ENCODE measurements at regions not wholly inside any gene's neighbourhood (a gene's known extent, or its start where the extent isn't known, plus 50 kb on each side); places are given as distances from the start of the nearest gene placed in this dataset.

DNA sequence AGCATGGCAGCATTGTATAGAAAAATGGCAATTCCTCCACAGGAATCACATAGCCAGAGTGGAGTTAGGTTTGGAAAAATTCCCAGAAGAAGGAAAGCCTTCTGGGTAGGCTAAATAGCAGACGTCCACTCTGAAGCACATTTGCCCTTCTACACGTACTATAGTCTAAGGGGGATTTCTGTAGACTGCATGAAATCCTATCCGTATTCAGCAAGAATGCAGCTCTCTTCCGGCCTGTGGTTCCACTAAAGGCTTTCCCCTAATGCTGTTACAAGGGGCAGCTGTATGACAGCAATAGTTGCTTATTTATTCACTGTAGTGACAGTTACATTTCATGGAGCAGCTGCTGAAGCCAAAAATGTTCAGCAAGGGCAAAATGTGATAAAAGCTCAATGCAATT, 263.6 kb downstream of the RWDD3 start:
- 58 to 77% methylated on average over 4 of the region's 4 CpGs for WGBS, 2 donors (ENCODE audit: low coverage in 1 of 2)
- Histone ChIP-seq H3K27ac (no peak overlapping the region), H3K36me3 (no peaks in the 10 kb centered on the region), H3K9me3 (no peaks in the 10 kb centered on the region), H3K27me3 (no peaks in the 10 kb centered on the region), H3K4me3 (no peak overlapping the region), H3K4me1 (no peaks in the 10 kb centered on the region)
- TF ChIP-seq, protein P1, sequence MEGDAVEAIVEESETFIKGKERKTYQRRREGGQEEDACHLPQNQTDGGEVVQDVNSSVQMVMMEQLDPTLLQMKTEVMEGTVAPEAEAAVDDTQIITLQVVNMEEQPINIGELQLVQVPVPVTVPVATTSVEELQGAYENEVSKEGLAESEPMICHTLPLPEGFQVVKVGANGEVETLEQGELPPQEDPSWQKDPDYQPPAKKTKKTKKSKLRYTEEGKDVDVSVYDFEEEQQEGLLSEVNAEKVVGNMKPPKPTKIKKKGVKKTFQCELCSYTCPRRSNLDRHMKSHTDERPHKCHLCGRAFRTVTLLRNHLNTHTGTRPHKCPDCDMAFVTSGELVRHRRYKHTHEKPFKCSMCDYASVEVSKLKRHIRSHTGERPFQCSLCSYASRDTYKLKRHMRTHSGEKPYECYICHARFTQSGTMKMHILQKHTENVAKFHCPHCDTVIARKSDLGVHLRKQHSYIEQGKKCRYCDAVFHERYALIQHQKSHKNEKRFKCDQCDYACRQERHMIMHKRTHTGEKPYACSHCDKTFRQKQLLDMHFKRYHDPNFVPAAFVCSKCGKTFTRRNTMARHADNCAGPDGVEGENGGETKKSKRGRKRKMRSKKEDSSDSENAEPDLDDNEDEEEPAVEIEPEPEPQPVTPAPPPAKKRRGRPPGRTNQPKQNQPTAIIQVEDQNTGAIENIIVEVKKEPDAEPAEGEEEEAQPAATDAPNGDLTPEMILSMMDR (IDR thresholded peaks at IDR 0.05), result no peak
- TF ChIP-seq POLR2AphosphoS5 (IDR thresholded peaks at IDR 0.05) (no peak), POLR2A (IDR thresholded peaks at IDR 0.05) (no peak), EP300 (IDR thresholded peaks at IDR 0.05) (no peak)
- no peak for ATAC-seq

DNA sequence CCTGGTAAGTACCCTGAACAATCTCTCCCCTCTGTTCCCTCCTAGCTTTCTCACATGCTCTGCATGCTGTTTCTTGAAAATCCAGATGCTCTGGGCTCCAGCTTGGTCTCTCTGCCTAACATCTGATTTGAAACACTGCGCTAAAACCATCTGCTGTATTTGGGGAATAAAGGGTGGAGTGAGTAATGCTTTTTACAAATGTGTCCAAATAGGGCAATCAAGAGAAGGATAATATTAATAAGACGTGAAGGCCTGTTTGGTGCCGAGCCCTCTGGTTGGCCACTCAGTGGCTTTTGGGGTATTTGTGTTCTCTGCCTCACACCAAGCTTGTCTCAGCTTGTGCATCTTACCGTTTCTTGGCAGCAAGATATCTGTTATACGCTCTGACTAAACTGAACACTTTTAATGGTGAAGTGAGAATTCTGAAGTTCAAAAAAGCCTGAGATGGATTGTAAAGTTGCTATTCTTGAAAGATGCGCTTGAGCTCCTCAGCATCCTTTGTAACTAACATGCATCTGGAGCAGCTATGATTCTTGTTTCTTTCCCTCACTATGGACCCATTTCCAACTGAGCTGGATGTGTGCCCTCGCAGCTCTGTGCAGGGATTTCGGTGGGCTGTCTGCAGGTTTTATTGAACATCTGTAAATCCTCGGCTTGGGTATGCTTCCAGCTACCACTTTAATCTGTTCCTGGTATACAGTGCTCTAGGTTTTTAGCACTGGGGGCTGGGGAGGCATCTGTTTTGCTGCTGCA, 269.4 kb downstream of the RWDD3 start:
- TF ChIP-seq POLR2A (IDR thresholded peaks at IDR 0.05) (no peak), POLR2AphosphoS5 (IDR thresholded peaks at IDR 0.05) (no peak), EP300 (IDR thresholded peaks at IDR 0.05) (no peak)
- TF ChIP-seq, protein P1 (IDR thresholded peaks at IDR 0.05), result no peak
- Histone ChIP-seq H3K4me3 (no peak overlapping the region), H3K9me3 (no peaks in the 10 kb centered on the region), H3K27ac (no peak overlapping the region), H3K4me1 (no peaks in the 10 kb centered on the region), H3K27me3 (no peaks in the 10 kb centered on the region), H3K36me3 (no peaks in the 10 kb centered on the region)
- ATAC-seq, result no peak
- WGBS, 2 donors (ENCODE audit: low coverage in 1 of 2), result 66 to 70% methylated on average over 6 to 9 of the region's 9 CpGs

DNA sequence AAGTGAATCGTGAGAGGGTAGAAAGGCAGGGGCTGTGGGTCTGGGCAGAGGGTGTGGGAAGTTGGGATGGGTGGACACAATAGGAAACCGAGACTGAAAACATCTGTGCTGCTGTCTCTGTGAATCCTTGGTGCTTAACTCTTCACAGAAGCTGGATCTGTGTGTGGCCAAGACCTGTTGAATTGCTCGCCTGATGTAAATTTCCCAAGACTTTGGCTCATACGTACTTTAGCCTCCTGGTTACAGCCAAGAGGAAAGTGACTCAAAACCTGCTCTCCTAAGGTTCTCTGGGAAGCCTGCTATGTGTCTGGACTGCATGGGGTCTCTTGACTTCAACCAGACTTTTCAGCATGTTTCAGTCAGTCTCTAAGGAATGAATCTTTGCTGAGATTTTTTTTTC, 270.3 kb downstream of the RWDD3 start:
- WGBS, 2 donors (ENCODE audit: low coverage in 1 of 2), result 62 to 74% methylated on average over 3 to 4 of the region's 4 CpGs
- TF ChIP-seq, protein P1 (IDR thresholded peaks at IDR 0.05), result no peak
- TF ChIP-seq POLR2A (IDR thresholded peaks at IDR 0.05), result no peak
- no peak for TF ChIP-seq EP300 (IDR thresholded peaks at IDR 0.05)
- no peak for TF ChIP-seq POLR2AphosphoS5 (IDR thresholded peaks at IDR 0.05)
- no peak for ATAC-seq

DNA sequence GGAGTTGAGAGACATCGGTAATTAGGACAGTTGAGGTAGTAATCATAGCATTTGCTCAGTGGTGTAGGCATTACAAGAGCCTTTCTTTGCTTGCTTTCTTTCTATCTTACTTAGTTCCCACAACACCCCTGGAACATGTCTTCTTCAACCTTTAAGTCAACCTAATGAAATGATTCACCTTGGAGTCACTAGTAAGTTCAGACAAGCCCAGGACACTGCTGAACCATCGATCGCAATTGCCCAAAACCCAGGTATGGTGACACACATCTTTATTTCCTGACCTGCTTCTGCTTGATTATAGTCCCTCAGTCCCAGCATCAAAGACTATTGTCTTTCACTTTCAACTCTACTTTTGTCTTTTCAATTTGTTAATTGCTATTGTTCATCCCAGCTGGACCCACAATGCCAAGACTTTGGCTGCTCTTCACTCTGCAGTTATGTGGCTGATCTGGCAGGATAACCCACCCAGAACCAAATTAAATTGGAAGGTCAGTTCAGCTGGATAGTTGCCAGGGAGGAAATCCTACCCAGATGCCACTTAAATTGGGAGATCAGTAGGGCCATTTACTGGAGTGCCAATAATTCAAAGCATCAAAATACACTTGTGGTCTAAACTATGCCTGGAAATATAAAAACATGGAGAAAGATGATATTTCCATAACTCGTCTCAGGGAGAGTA, 272.9 kb downstream of the RWDD3 start:
- no peak for ATAC-seq
- H3K4me1 ChIP-seq, result no peaks in the 10 kb centered on the region
- TF ChIP-seq EP300 (IDR thresholded peaks at IDR 0.05) (no peak), POLR2AphosphoS5 (IDR thresholded peaks at IDR 0.05) (no peak), POLR2A (IDR thresholded peaks at IDR 0.05) (no peak)
- TF ChIP-seq, protein P1 (IDR thresholded peaks at IDR 0.05), result no peak
- H3K27ac ChIP-seq, result no peak overlapping the region
- WGBS, 2 donors (ENCODE audit: low coverage in 1 of 2), result 89 to 90% methylated on average over 4 of the region's 4 CpGs
- no peaks in the 10 kb centered on the region for H3K9me3 ChIP-seq
- H3K4me3 ChIP-seq, result no peak overlapping the region
- no peaks in the 10 kb centered on the region for H3K27me3 ChIP-seq
- no peaks in the 10 kb centered on the region for H3K36me3 ChIP-seq

More for the DNA sequence above, 270.3 kb downstream of the RWDD3 start:
- no peaks in the 10 kb centered on the region for H3K9me3 ChIP-seq
- no peak overlapping the region for H3K27ac ChIP-seq
- H3K36me3 ChIP-seq, result no peaks in the 10 kb centered on the region
- H3K4me3 ChIP-seq, result no peak overlapping the region
- H3K4me1 ChIP-seq, result no peaks in the 10 kb centered on the region
- H3K27me3 ChIP-seq, result no peaks in the 10 kb centered on the region

DNA sequence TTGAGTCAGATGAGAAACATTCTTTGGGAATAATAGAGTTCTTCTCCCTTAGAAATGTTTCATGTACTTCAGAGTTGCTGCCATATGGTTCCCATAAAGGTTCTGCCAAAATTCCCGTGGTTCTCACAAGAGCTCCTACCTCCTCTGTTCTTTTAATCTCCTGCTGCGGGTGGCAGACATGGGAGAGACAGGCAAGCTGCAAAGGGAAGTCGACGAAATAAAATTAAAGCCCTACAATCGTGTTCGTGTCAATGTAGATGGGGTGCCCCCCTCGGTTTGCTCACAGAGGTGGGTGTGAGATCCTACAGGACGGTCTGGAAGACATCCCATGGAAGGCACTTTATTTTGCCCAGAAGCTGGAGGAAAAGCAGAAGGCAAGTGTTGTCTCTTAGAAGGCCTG, 276.0 kb downstream of the RWDD3 start:
- no peak for TF ChIP-seq POLR2A (IDR thresholded peaks at IDR 0.05)
- H3K27ac ChIP-seq, result no peak overlapping the region
- no peaks in the 10 kb centered on the region for H3K9me3 ChIP-seq
- no peak for ATAC-seq
- WGBS, 2 donors (ENCODE audit: low coverage in 1 of 2), result 55 to 85% methylated on average over 5 to 7 of the region's 8 CpGs
- H3K27me3 ChIP-seq, result no peaks in the 10 kb centered on the region
- no peak overlapping the region for H3K4me3 ChIP-seq
- no peaks in the 10 kb centered on the region for H3K4me1 ChIP-seq
- no peaks in the 10 kb centered on the region for H3K36me3 ChIP-seq
